NB4 (cell line): ENCODE measurements at regions not wholly inside any gene's neighbourhood (a gene's known extent, or its start where the extent isn't known, plus 50 kb on each side); places are given as distances from the start of the nearest gene placed in this dataset.

ENCODE experiments used
- CTCF ChIP-seq: IDR thresholded peaks from one replicate; pipeline ENCODE4 v1.5.1; 2012; ENCODE audit warnings: low read depth, low read length
- MAX ChIP-seq: IDR thresholded peaks from 2 replicates; pipeline ENCODE4 v1.6.1; 2011; ENCODE audit warnings: low read depth, low read length
- POLR2A ChIP-seq: IDR thresholded peaks from 2 replicates; pipeline ENCODE4 v1.6.1; 2011; ENCODE audit warnings: mild to moderate bottlenecking; ENCODE audit not compliant: insufficient read length; ENCODE audit errors: extremely low read depth

- TF ChIP-seq POLR2A: no peak
- no peak for TF ChIP-seq CTCF
- TF ChIP-seq MAX: no peak
Measured at GRCh38 chr5:52300703-52301372, 486.9 kb upstream of the ITGA1 start.
